ENCODE measurements at regions not wholly inside any gene's neighbourhood (a gene's known extent, or its start where the extent isn't known, plus 50 kb on each side); places are given as distances from the start of the nearest gene placed in this dataset.

GRCh38 chr18:24530630-24531111 is 70.2 kb downstream of the HRH4 start:
- no peak for TF ChIP-seq POLR2A (IDR thresholded peaks at IDR 0.05)
- no peak for TF ChIP-seq CTCF (IDR thresholded peaks at IDR 0.05)
- no peak for TF ChIP-seq POLR2AphosphoS5 (IDR thresholded peaks at IDR 0.05)
